GM18507 (cell line): ENCODE measurements at regions not wholly inside any gene's neighbourhood (a gene's known extent, or its start where the extent isn't known, plus 50 kb on each side); places are given as distances from the start of the nearest gene placed in this dataset.
"Not testable (repeated sequence)": the region's sequence is repeated elsewhere in the genome, so short reads cannot be mapped to it uniquely, and the experiment has no call there.

Experiments used
- DNase-seq: peaks from one replicate; pipeline ENCODE4 v3.0.0; 2011; ENCODE audit warnings: low read depth; ENCODE audit not compliant: insufficient read length; ENCODE audit errors: extremely low spot score
- FAIRE-seq: peaks from 2 replicates; lab custom pipeline; 2011; peaks lifted over from hg19 to GRCh38; lab: Jason Lieb, UNC

DNA sequence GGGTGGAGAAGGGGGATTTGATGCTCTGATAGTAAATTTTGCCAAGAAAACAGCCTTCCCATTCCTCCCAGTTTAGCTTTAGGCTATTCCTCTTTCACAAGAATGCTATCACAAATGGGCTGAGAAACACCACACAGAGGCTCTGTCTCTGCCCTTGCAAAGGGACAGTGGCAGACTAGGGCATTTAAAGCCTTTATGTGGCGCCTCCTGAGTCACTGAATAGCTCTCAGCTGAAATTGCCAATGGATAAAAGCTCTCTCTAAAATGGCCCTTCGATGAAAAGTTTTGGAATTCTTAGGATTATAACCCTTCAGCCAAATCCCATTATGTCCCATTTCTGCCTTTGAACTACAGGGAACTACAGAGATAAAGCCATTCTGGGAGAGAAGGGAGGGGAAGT, 1000.4 kb downstream of the ADGRL2 start:
- DNase-seq (no peak), FAIRE-seq (no peak)

DNA sequence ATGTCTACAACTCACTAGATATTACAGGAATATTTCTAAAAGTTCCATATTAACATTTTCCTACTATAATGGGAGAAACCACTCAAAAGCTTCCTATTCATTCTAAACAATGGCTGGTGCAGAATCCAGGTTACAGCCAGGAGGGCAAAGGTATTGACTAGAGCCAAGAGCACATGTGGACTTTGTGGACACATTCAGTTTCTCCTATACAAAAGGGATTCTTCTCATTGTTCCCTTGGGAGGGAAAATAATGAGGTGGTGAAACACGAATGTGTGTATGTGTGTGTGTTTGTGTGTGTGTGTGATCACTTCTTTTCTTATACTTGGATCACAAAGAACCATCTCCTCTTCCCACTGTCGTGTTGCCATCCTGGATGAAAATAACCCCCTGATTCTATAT, 1000.0 kb downstream of the ADGRL2 start:
- DNase-seq (no peak), FAIRE-seq (no peak)

DNA sequence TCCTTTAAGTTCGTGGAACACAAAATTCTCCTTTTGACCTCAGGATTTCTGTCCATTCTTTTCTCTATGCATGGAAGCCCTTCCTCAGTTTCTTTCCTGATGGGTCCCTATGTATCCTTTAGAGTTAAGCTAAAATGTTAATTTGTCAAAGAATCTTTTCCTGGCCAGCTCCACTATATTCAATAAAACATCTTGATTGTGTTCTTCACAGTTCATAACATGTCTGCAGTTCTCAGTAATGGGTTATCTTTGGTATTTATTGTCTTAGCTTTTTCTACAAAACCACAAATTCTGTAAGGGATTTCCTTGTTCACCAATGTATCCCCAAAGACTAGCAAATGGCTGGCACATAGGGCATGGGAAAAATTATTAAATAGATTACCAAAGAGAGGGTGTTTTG, 998.5 kb downstream of the ADGRL2 start:
- FAIRE-seq (no peak), DNase-seq (no peak)

DNA sequence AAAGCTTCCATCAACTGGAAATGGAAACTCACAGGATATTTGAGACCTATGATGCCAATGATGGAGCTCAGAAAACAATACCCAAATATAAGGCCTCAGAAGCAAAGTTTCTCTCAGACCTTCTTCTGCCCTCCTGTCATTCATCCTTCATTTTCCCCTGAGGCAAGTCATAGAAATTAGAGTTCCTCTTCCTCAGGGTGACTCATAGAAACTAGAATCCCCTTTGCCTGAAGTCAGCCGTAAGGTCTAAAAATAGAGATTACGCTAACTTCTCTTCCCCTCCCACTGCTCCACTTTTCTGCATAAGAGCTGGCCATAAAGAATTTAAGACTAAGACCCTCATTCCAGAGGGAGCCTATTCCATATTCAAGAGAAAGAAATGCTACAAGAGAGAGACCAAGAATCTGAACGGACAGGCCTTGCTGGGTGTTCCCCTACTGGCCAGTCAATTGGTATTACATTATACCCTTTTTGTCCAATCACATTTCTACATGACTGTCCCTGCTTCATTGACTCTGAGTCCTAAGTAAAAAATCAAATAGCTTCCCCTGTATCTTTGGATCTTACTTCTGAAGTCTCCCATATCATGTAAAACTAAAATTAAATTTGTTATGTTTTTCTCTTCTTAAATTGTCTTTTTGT, 994.9 kb downstream of the ADGRL2 start:
- FAIRE-seq = no peak
- no peak for DNase-seq

DNA sequence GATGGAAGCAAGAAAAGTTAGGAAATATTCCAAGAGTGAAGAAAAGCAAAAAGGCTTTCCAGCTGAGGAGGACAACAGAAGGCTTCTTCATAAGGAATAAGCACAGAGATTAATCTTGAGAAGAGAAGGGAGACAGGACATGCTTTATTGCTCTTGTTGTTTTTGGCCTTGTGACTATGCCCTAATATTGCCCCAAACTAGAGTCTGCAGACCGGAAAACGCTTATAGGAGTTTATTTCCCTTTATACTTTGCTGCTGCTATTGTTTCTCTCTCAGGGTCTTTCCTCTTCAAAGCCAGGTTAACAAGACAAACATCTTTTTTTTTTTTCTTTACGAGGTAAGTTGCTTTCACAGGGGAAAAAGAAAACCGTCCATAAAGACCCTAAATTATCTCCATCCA, 991.4 kb downstream of the ADGRL2 start:
- FAIRE-seq (no peak), DNase-seq (no peak)

DNA sequence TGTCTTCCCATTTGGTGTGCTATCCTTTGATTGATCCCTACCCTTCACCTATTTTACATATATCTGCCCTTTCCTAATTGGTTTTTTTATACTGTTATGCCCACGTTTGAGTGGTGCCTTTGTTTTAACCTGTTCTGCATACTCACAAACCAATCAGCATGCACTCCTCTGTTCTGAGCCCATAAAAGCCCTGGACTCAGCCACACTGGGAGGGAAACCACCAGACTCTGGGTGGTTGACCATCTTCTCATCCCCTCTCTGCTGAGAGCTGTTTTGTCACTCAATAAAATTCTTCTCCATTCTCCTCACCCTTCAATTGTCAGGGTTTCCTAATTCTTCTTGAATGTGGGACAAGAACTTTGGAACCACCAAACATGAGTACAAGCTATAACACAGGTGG, 989.8 kb downstream of the ADGRL2 start:
- no peak for DNase-seq
- FAIRE-seq = no peak

DNA sequence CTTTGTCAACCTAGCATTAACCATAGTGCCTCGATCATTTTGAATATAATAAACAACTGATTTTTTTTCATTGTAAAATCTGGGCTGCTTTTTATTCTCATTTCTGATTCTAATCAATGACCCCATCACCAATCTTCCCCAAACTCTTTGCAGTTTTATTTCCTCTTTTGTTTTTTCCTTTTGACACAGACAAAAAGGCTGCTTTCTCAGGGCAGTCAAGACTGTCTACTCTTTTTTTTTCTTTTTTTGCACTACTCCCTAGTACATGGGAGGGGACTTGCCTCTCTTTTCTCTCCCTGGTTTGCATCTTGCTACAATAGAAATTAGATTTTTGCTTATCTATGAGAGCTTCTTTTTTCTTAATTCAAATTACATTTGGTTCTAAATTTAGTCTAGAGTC, 987.9 kb downstream of the ADGRL2 start:
- FAIRE-seq = no peak
- no peak for DNase-seq

DNA sequence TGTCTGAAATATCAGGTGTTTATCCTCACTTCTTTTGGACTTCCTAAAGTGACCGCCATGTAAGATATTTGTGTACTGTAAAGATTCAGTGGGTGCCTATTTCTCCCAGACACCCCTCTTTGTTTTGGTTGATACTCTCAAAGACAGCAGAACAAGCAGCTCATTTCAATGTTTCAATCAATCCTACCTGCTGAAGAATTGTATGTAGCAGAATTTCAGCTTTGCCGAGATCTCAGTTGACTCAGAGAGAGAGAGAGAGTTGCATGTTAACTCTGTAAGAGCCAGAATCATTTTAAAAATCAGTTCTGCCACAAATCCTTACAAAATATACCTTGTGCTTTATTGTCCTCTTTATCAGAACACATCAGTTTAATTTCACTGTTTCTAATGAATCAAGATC, 987.3 kb downstream of the ADGRL2 start:
- FAIRE-seq (no peak), DNase-seq (no peak)

DNA sequence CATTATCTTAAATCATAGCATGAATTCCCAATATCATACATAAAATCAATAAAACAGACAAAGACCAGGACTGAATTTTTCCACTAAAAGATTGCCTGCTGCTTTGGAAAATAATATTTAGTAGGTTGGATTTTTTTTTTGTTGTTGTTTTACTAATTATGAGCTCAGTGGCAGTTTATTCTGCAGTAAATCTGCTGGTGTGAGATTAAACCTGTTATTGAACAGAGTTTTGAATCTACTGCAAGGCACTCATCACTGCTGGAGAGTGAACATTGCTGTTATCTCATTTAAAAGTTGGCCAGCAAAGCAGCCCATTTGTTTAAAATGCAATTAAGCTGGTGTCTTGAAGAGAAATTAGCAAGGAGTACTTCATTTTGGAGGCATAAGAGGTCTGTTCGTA, 986.1 kb downstream of the ADGRL2 start:
- no peak for FAIRE-seq

DNA sequence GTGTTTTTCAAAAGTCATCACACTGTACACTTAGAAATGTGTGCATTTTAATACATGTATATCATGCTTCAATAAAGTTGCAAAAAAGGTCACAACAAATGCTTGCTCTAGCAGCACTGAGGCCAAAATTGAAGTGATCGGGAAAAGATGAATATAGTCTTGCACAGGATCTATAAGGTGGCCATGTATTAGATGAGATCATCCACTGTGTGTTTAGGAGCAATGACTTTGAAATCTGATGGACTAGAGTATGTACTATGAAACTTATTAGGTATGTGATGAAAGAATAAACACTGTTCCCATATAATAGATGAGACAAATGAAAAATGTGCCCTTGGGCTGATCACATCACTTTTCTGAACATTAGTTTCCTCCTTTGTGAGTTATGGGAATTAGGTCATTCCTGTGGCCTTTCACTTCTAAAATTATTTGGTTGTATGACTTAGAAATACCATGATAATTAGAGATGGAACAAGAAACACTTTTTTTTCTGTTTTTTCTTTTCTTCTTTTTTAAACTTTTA, 984.6 kb downstream of the ADGRL2 start:
- DNase-seq = no peak
- FAIRE-seq = no peak

More for the DNA sequence above, 986.1 kb downstream of the ADGRL2 start:
- DNase-seq = no peak

DNA sequence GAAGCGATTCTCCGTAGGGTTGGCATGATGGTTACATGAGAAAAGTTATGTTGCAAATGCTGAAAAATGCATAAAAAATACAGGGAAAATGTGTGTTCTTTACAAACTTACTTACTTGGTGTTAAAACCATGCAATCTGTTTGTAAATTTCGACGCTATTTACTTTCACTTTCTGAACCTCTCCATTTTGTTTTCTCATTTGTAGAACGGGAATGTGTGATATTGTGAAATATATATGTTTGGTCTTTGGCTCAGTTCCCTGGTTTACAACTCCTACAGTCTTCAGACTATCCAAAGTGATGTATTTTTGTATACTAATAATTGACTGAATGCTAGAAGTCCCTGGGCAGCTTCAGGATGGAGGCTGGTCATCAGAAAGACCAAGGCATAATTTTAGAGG, 982.3 kb downstream of the ADGRL2 start:
- DNase-seq = no peak
- FAIRE-seq = no peak

DNA sequence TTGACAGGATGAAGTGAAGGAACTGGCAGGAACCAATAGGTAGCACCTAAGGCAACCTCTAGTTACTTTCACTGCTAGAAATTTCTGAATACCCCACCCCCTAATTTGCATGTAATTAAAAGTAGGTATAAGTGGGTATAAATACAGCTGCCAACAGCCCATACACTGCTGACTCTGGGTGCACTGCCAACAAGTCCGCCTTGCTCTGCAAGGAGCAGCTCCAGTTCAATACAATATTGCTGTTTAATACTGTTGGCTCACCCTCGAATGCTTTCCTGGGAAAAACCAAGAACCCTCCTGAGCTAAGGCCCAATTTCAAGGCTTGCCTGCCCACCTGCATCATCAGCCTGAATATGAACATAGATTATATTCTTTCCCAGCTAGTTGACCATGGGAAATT, 981.9 kb downstream of the ADGRL2 start:
- no peak for DNase-seq
- FAIRE-seq = no peak

DNA sequence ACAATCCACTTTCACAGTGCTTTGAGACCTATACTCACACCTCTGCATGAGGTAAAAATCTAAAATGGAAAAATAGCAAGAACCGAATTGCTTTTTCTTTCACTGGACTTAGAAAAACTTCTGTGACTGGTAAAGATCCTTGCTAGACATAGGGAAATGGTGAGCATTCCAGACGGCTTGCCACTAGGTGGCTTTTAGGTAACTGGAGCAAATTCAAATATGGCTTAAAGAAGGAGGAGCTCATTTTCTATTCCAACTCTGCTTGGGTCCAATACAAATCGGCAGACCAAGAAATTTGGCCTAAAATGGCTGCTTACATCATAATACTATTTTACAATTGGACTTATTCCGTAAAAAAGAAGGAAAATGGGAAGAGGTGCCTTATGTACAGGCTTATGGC, 977.9 kb downstream of the ADGRL2 start:
- FAIRE-seq (no peak), DNase-seq (no peak)

DNA sequence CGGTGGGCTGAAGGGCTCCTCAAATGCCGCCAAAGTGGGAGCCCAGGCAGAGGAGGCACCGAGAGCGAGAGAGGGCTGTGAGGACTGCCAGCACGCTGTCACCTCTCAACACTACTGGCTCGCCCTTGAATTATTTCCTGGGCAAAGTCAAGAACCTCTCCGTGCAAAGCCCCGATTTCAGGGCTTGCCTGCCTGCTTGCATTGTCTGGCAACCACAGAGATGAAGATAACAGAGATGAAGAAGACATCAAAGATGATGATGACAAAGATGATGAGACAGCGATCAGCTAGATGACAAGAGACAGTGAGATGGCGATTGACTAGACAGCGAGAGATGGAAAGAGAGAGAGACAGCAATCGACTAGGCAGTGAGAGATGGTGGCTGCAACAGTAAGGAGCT, 976.5 kb downstream of the ADGRL2 start:
- FAIRE-seq (no peak), DNase-seq (no peak)

DNA sequence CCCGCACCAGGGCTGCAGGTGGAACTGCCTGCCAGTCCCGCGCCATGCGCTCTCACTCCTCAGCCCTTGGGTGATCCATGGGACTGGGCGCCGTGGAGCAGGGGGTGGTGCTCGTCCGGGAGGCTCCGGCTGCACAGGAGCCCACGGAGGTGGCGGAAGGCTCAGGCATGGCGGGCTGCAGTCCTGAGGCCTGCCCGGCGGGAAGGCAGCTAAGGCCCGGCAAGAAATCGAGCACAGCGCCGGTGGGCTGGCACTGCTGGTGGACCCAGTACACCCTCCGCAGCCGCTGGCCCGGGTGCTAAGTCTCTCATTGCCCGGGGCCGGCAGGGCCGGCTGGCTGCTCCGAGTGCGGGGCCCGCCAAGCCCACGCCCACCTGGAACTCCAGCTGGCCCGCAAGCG, 976.0 kb downstream of the ADGRL2 start:
- FAIRE-seq, DNase-seq: not testable (repeated sequence)

DNA sequence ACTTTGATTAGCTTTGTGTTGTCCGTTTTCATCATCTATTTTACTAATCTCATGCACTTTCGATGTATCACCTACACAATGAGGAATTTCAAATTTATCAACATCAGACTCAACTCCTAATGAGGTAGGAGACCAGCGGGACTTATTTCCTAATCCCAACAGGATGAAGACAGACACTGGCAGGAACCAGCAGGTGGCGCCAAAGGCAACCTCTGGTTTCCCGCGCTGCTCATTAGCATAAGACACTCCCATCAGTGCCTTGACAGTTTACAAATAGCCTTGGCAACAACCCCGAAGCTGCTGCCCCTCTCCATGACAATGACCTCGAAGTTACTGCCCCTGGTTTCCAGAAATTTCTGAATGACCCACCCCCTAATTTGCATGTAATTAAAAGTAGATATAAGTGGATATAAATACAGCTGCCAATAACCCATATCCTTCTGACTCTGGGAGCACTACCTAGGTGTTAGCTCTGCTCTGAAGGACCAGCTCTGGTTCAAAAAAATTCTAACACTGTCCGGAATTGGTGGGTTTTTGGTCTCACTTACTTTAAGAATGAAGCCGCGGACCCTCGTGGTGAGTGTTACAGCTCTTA, 974.8 kb downstream of the ADGRL2 start:
- DNase-seq (no peak), FAIRE-seq (no peak)

DNA sequence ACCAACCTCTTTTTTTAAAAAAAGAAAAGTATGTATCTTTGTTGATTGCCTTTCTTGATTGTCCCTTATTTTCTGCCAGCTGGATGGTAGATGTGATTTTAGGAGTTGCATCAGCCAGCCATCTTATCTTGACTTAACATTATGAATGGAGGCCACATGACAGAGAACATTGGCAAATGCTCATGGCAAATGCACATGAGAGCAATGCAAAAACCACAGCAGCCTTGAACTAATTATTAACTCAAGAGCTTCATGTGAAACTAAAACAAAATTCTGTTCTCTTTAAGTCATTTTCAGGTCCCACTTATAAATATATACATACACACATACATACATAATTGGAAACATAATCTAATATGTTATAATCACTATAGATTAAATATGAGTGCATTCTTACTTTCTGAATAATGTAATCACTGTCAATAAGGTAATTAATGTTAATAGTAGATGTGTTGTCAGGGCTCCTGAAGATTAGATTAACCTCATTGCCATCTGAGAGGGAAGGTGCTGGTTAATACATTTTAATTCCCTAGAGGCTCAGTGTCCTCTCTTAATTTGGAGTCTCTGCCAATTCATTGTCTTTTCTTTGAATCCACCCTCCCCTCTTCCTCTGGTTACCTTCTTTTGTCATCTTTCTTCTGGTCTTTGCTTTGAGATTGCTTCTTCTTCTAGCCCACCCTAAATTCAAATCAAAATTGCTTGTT, 962.2 kb downstream of the ADGRL2 start:
- DNase-seq = no peak
- FAIRE-seq = no peak

DNA sequence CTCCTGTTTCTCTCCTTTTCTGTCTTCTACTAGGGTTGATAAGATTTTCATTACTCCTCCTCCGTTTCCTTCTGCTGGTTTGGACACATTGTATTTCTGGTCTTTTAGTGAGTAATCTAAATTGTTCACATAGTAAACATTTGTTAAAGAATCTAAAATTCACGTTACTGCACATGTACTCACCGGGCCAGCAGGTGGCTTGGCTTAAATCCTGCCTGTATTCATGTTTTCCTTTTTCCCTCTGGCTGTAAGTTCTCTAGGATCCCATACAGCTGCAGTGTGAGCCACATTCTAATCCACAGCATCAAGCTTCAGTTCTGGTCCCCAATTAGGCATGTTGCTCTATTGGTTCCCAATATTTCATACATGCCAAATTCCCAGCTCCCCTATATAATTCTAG, 958.3 kb downstream of the ADGRL2 start:
- no peak for DNase-seq
- no peak for FAIRE-seq

DNA sequence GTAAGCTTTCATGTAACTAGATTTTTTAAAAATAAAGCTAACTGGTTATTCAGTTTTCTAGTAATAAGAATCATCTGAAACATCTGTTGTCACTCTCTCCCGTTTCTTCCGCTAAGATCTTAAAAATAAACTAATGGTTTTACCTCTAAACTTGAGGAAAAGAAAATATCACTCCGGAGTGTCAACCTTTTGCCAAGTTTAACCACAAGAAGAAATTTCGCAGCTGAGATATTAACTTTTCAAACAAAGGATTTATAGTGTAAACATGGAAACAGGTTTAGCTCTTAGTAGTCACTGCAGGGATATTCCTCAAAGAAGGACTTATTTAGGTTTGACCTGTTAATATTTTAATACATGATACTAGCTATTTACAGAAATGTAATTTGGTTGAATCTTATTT, 954.9 kb downstream of the ADGRL2 start:
- no peak for FAIRE-seq
- DNase-seq = no peak

DNA sequence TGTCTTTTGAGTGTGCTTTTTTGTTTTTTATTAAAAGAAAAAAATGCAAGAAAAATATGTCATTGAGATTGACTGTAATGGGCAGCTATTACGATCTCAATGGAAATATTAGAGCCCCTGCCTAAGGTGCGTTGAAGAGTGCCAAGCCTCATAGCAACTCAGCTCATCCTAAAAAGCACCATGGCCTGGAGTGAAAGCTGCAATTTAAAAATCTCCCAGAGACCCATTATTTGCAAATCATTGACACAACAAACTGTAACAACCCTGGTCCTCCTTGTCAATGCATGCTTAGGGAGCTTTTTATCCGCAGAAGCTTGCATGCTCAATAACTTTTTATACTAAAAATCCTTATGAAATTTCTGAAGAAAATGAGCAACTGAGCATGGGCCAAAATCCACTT, 954.5 kb downstream of the ADGRL2 start:
- no peak for FAIRE-seq
- DNase-seq = no peak

DNA sequence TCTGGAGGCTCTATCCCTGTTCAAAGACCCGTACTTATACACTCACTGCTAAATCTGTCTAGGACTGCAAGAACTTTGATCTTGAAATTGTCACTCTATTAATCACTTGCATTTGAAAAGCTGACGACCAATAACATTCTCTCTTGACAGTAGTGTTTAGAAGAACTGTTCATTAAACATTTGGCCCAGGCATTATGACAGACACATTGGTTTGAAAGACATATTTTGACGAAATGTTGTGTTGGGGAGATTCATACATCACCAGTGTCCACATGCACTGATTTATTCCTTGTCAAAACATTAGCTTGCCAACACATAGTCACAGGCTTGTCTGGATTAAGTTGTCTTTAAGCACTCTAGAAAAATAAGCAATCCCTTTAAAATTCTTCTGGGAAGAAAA, 951.3 kb downstream of the ADGRL2 start:
- DNase-seq (no peak), FAIRE-seq (no peak)
